ENCODE measurements at regions not wholly inside any gene's neighbourhood (a gene's known extent, or its start where the extent isn't known, plus 50 kb on each side); places are given as distances from the start of the nearest gene placed in this dataset.

- Mint-ChIP-seq H3K4me3 (ENCODE audit: unreplicated experiment) (no peak overlapping the region), H3K36me3 (ENCODE audit: insufficient read depth, unreplicated experiment) (no peaks in the 10 kb centered on the region), H3K27ac (ENCODE audit: unreplicated experiment) (peak overlapping the region; percentile 59), H3K27me3 (ENCODE audit: insufficient read depth, unreplicated experiment) (no peaks in the 10 kb centered on the region), H3K4me1 (ENCODE audit: low read depth, unreplicated experiment) (peaks cover 12% of the 10 kb centered on the region), H3K9me3 (ENCODE audit: unreplicated experiment) (no peaks in the 10 kb centered on the region)
- TF ChIP-seq, protein P1, sequence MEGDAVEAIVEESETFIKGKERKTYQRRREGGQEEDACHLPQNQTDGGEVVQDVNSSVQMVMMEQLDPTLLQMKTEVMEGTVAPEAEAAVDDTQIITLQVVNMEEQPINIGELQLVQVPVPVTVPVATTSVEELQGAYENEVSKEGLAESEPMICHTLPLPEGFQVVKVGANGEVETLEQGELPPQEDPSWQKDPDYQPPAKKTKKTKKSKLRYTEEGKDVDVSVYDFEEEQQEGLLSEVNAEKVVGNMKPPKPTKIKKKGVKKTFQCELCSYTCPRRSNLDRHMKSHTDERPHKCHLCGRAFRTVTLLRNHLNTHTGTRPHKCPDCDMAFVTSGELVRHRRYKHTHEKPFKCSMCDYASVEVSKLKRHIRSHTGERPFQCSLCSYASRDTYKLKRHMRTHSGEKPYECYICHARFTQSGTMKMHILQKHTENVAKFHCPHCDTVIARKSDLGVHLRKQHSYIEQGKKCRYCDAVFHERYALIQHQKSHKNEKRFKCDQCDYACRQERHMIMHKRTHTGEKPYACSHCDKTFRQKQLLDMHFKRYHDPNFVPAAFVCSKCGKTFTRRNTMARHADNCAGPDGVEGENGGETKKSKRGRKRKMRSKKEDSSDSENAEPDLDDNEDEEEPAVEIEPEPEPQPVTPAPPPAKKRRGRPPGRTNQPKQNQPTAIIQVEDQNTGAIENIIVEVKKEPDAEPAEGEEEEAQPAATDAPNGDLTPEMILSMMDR (IDR thresholded peaks at IDR 0.05; ENCODE audit: insufficient read depth in 1 of 2, low read depth in 1 of 2, low read length in 1 of 2, severe bottlenecking in 1 of 2, unreplicated experiment in 1 of 2) = no peak
- CTCF ChIA-PET = no interaction called here
- intact Hi-C loops (cut with micrococcal nuclease; ENCODE audit: unreplicated experiment) = no loop called here
- H3K27me3 ChIP-seq (replicated peaks; ENCODE audit: control insufficient read depth, insufficient read depth, low read length) = no peaks in the 10 kb centered on the region
- no peaks in the 10 kb centered on the region; the same call in 1 of the 2 replicates for H3K36me3 ChIP-seq (ENCODE audit: control insufficient read depth, insufficient read depth, low read length)
- no TSS peak for BruUV-seq (replicated peaks)
- no peaks in the 10 kb centered on the region; the same call in 1 of the 2 replicates for H3K9me3 ChIP-seq
- no peak overlapping the region for H3K4me3 ChIP-seq (ENCODE audit: low read depth, low read length)
- H3K4me1 ChIP-seq = peaks cover 20% of the 10 kb centered on the region
- no peak for DNase-seq
- POLR2A ChIA-PET = no interaction called here
Observed at GRCh38 chr6:47180633-47181032, 129.1 kb downstream of the TNFRSF21 start.

- H3K27ac Mint-ChIP-seq (ENCODE audit: unreplicated experiment) = no peak overlapping the region
- Histone ChIP-seq H3K36me3 (ENCODE audit: control insufficient read depth, insufficient read depth, low read length) (no peaks in the 10 kb centered on the region), H3K4me1 (peaks cover 16% of the 10 kb centered on the region), H3K27me3 (replicated peaks; ENCODE audit: control insufficient read depth, insufficient read depth, low read length) (no peaks in the 10 kb centered on the region), H3K9me3 (no peaks in the 10 kb centered on the region; the same call in 1 of the 2 replicates), H3K4me3 (ENCODE audit: low read depth, low read length) (no peak overlapping the region)
- H3K4me3 Mint-ChIP-seq (ENCODE audit: unreplicated experiment) = no peak overlapping the region
- ChIA-PET CTCF (no interaction called here), POLR2A (no interaction called here)
- H3K4me1 Mint-ChIP-seq (ENCODE audit: low read depth, unreplicated experiment) = peaks cover 10% of the 10 kb centered on the region
- no peaks in the 10 kb centered on the region for H3K36me3 Mint-ChIP-seq (ENCODE audit: insufficient read depth, unreplicated experiment)
- intact Hi-C loops (cut with micrococcal nuclease; ENCODE audit: unreplicated experiment) = no loop called here
- TF ChIP-seq, protein P1 (IDR thresholded peaks at IDR 0.05; ENCODE audit: insufficient read depth in 1 of 2, low read depth in 1 of 2, low read length in 1 of 2, severe bottlenecking in 1 of 2, unreplicated experiment in 1 of 2) = no peak
- no peaks in the 10 kb centered on the region for H3K9me3 Mint-ChIP-seq (ENCODE audit: unreplicated experiment)
- no peak for DNase-seq
- no TSS peak for BruUV-seq (replicated peaks)
- H3K27me3 Mint-ChIP-seq (ENCODE audit: insufficient read depth, unreplicated experiment) = no peaks in the 10 kb centered on the region
Observed at GRCh38 chr6:47179286-47179685, 130.4 kb downstream of the TNFRSF21 start.

- Histone ChIP-seq H3K36me3 (ENCODE audit: control insufficient read depth, insufficient read depth, low read length) (no peaks in the 10 kb centered on the region), H3K9me3 (no peaks in the 10 kb centered on the region), H3K4me1 (no peaks in the 10 kb centered on the region), H3K4me3 (ENCODE audit: low read depth, low read length) (no peak overlapping the region), H3K27me3 (replicated peaks; ENCODE audit: control insufficient read depth, insufficient read depth, low read length) (no peaks in the 10 kb centered on the region)
- H3K27ac Mint-ChIP-seq (ENCODE audit: unreplicated experiment) = no peak overlapping the region
- H3K4me3 Mint-ChIP-seq (ENCODE audit: unreplicated experiment) = no peak overlapping the region
- intact Hi-C loops (cut with micrococcal nuclease; ENCODE audit: unreplicated experiment) = no loop called here
- TF ChIP-seq, protein P1 (IDR thresholded peaks at IDR 0.05; ENCODE audit: insufficient read depth in 1 of 2, low read depth in 1 of 2, low read length in 1 of 2, severe bottlenecking in 1 of 2, unreplicated experiment in 1 of 2) = no peak
- DNase-seq = no peak
- H3K36me3 Mint-ChIP-seq (ENCODE audit: insufficient read depth, unreplicated experiment) = no peaks in the 10 kb centered on the region
- H3K27me3 Mint-ChIP-seq (ENCODE audit: insufficient read depth, unreplicated experiment) = no peaks in the 10 kb centered on the region
- ChIA-PET POLR2A (no interaction called here), CTCF (no interaction called here)
- no TSS peak for BruUV-seq (replicated peaks)
- no peaks in the 10 kb centered on the region for H3K4me1 Mint-ChIP-seq (ENCODE audit: low read depth, unreplicated experiment)
- no peaks in the 10 kb centered on the region for H3K9me3 Mint-ChIP-seq (ENCODE audit: unreplicated experiment)
Observed at GRCh38 chr6:47175656-47176055, 133.5 kb upstream of the ADGRF1 start.

Data from Caco-2 (cell line).